Brain microvascular endothelial cell (primary cell): ENCODE measurements at regions not wholly inside any gene's neighbourhood (a gene's known extent, or its start where the extent isn't known, plus 50 kb on each side); places are given as distances from the start of the nearest gene placed in this dataset.
"Not testable (repeated sequence)": the region's sequence is repeated elsewhere in the genome, so short reads cannot be mapped to it uniquely, and the experiment has no call there.

ENCODE experiments used
- DNase-seq: peaks from one replicate; pipeline ENCODE4 v3.0.0-alpha.2; 2020
- H3K27ac ChIP-seq: fragments of 250-450 bp; sonication (Bioruptor Pico); 2 replicates; pipeline ENCODE4 v1.5.1; 2020; ENCODE audit warnings: mild to moderate bottlenecking, moderate library complexity
- H3K27me3 ChIP-seq: fragments of 250-450 bp; sonication (Bioruptor Pico); replicated peaks from 2 replicates; pipeline ENCODE4 v1.5.1; 2020; ENCODE audit warnings: mild to moderate bottlenecking
- H3K36me3 ChIP-seq: fragments of 250-450 bp; sonication (Bioruptor Pico); replicated peaks from 2 replicates; pipeline ENCODE4 v1.5.1; 2020; ENCODE audit warnings: mild to moderate bottlenecking
- H3K4me3 ChIP-seq: 2 replicates; pipeline ENCODE4 v1.5.1; 2011; ENCODE audit warnings: low read depth, mild to moderate bottlenecking, control low read depth, low read length, moderate library complexity
- CTCF ChIP-seq: IDR thresholded peaks from 2 replicates; pipeline ENCODE4 v1.5.1; 2011; ENCODE audit warnings: low read depth, mild to moderate bottlenecking, moderate library complexity, low read length, control low read depth, inconsistent platforms; ENCODE audit errors: missing control alignments
- in situ Hi-C: cut with HindIII; loops from 2 replicates; pipeline ENCODE4 v1.10.0; 2017; ENCODE audit warnings: low sequenced_read_pairs, low pct_ligation_motif_present

DNA sequence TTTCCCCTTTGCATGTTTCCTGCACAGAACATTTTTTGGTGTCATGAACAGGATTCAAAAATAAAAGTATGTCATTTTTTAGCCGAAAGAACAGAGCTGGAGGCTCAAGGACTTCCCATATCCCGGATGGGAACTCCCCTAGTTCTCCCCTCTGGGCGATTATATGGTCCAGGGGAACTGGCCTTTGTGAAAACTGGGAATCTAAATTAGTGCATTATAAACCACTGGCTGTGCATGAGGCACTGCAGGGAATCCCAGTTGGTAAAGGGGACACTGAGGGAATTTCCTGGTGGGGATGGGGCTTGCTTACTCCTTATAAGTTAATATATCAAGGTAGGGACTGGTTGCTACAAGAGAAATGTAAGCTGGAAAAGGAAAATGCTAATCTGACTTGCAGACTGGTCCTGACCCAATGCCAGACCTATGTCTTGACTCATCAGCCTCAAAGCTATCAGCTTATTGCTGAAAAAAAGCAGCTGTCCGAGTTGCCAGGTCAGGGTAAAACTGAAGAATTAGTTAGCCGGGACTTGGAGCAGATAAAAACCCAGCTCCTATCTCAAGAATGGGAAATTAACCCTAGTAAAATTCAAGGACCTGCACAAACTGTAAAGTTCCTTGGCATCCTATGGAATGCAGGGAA, 122.6 kb downstream of the FCRL5 start:
- DNase-seq: peak; percentile 12
- H3K27ac ChIP-seq: no peak overlapping the region
- no peaks in the 10 kb centered on the region for H3K27me3 ChIP-seq
- in situ Hi-C loops: no loop called here
- H3K4me3 ChIP-seq: no peak overlapping the region
- no peak for TF ChIP-seq CTCF
- no peaks in the 10 kb centered on the region for H3K36me3 ChIP-seq

DNA sequence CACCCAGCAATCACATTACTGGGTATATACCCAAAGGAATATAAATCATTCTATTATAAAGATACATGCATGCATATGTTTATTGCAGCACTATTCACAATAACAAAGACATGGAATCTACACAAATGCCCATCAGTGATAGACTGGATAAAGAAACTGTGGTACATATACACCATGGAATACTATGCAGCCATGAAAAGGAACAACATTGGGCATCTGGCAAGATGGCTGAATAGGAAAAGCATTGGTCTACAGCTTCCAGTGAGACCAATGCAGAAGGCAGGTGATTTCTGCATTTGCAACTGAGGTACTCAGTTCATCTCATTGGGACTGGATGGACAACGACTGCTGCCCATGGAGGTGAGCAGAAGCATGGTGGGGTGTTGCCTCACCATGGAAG, 128.6 kb downstream of the FCRL5 start:
- in situ Hi-C loops, DNase-seq, H3K27ac ChIP-seq, H3K27me3 ChIP-seq, H3K36me3 ChIP-seq, H3K4me3 ChIP-seq: not testable (repeated sequence)

- Histone ChIP-seq H3K27ac (no peak overlapping the region), H3K27me3 (no peaks in the 10 kb centered on the region), H3K4me3 (no peak overlapping the region), H3K36me3 (no peaks in the 10 kb centered on the region)
- DNase-seq: no peak
- TF ChIP-seq CTCF: no peak
- in situ Hi-C loops: no loop called here
Observed at GRCh38 chr1:157419845-157420542, 132.3 kb downstream of the FCRL5 start.

DNA sequence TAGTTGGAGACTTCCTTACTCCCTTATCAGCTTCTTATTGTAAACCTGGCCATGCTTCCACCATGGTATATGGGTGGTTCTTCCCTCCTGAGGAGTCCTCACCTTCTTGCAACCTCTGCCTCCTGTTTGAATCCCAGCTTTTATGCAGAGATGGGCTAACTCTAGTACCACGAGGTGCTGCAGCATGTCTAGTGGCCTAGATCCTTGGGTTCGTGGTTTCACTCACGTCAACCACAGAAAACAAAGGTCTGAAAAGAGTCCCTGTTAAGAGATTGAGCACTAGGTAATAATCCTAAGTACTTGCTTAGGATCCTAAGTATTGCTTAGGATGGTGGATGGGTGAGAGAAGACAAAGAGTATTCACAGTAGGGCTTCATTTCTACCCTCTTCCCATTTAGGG, 133.7 kb downstream of the FCRL5 start:
- Histone ChIP-seq H3K27me3 (no peaks in the 10 kb centered on the region), H3K36me3 (no peaks in the 10 kb centered on the region), H3K27ac (no peak overlapping the region), H3K4me3 (no peak overlapping the region)
- in situ Hi-C loops: no loop called here
- TF ChIP-seq CTCF: no peak
- DNase-seq: no peak

DNA sequence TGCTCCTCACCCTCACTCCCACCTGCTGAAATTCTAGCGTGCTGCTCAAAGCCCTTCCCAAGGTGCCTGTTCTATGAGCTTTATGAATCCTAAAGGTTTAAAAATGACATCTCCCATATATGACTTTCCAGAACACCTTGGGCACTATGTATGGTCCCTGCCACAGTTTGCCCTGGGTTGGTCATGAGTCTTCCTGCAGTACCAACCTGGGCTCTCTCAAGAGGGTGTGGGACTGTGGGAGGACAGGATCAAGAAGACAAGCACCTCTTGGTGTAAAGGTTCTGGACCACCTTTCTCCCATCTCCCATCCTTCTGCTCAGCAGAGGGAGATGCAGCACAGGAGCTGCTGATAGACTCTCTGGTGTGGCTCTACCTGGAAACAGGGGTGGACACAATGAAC, 134.1 kb downstream of the FCRL5 start:
- no peak for TF ChIP-seq CTCF
- no peak overlapping the region for H3K27ac ChIP-seq
- H3K27me3 ChIP-seq: no peaks in the 10 kb centered on the region
- no peak overlapping the region for H3K4me3 ChIP-seq
- no peaks in the 10 kb centered on the region for H3K36me3 ChIP-seq
- in situ Hi-C loops: no loop called here
- no peak for DNase-seq

DNA sequence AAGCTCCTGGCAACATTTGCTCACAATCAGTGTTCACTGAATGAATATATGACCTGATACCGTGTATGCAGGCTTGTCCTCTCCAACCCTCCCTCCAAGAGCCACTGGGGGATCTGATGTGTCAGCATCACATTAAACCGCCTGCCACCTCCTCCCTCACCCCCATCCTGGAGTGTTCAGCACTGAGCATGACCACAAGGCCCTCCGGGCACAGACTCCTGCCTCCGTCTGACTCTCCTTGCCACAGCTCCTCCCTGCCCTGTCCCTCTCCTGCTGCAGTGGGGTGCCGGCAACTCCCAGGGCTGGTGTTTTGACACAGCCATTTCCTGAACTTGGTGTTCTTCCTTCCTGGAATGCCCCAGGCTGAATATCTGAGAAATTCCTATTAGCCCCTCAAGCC, 136.7 kb downstream of the FCRL5 start:
- no peak for TF ChIP-seq CTCF
- H3K4me3 ChIP-seq: no peak overlapping the region
- no peak overlapping the region for H3K27ac ChIP-seq
- H3K36me3 ChIP-seq: no peaks in the 10 kb centered on the region
- H3K27me3 ChIP-seq: no peaks in the 10 kb centered on the region
- no peak for DNase-seq
- in situ Hi-C loops: no loop called here
